ENCODE measurements at regions not wholly inside any gene's neighbourhood (a gene's known extent, or its start where the extent isn't known, plus 50 kb on each side); places are given as distances from the start of the nearest gene placed in this dataset.

DNA sequence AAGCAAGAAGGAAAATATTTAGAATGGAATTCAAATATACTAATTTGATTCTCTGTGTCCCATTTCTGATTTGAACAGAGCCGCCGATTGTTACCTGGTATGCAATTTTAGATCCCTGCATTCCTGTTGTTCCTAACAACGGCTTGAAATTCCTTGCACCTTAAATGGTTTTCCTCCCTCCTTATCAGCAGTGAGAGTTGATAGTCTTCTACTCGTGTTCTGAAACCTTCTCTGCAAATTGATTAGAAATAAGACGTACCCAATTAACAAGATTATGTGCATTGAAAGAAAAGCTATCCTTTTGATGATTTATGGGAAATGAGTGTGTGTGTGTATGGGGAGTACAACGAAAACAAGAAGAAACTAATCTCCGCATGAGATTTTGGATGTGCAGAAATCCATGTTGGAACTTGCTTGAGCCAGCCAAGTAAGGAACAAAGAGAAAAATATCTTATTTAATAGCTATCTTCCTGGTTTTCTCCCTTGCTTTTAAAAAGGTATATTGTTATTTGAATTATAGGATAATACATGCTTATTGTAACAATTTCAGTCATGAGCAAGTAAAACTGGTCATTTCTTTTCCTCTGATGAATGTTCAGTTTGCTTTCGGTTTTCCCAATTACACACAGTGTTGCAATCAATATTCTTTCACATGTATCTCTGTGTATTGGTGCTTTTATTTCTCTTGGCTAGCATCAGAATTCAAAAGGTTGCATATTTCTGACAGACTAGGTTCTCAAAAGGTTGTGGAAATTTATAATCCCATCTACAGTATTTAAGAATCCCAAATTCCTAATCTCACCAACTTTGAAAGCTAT, 211.1 kb upstream of the ACTBL2 start:
- H3K27me3 ChIP-seq (replicated peaks; ENCODE audit: insufficient read depth) = no peaks in the 10 kb centered on the region
- 48% methylated on average over 8 of the region's 8 CpGs for WGBS
- no peak for DNase-seq (ENCODE audit: low spot score)
- no peaks in the 10 kb centered on the region for H3K36me3 ChIP-seq
- no peak overlapping the region for H3K27ac ChIP-seq
- TF ChIP-seq POLR2A (IDR thresholded peaks at IDR 0.05) (no peak), POLR2AphosphoS5 (IDR thresholded peaks at IDR 0.05) (no peak)
- TF ChIP-seq, protein P1, sequence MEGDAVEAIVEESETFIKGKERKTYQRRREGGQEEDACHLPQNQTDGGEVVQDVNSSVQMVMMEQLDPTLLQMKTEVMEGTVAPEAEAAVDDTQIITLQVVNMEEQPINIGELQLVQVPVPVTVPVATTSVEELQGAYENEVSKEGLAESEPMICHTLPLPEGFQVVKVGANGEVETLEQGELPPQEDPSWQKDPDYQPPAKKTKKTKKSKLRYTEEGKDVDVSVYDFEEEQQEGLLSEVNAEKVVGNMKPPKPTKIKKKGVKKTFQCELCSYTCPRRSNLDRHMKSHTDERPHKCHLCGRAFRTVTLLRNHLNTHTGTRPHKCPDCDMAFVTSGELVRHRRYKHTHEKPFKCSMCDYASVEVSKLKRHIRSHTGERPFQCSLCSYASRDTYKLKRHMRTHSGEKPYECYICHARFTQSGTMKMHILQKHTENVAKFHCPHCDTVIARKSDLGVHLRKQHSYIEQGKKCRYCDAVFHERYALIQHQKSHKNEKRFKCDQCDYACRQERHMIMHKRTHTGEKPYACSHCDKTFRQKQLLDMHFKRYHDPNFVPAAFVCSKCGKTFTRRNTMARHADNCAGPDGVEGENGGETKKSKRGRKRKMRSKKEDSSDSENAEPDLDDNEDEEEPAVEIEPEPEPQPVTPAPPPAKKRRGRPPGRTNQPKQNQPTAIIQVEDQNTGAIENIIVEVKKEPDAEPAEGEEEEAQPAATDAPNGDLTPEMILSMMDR (IDR thresholded peaks at IDR 0.05) = no peak
- H3K4me3 ChIP-seq = no peak overlapping the region
- no peaks in the 10 kb centered on the region for H3K9me3 ChIP-seq
- no peaks in the 10 kb centered on the region for H3K4me1 ChIP-seq (replicated peaks)
- intact Hi-C loops (cut with DNase I) = no loop called here

DNA sequence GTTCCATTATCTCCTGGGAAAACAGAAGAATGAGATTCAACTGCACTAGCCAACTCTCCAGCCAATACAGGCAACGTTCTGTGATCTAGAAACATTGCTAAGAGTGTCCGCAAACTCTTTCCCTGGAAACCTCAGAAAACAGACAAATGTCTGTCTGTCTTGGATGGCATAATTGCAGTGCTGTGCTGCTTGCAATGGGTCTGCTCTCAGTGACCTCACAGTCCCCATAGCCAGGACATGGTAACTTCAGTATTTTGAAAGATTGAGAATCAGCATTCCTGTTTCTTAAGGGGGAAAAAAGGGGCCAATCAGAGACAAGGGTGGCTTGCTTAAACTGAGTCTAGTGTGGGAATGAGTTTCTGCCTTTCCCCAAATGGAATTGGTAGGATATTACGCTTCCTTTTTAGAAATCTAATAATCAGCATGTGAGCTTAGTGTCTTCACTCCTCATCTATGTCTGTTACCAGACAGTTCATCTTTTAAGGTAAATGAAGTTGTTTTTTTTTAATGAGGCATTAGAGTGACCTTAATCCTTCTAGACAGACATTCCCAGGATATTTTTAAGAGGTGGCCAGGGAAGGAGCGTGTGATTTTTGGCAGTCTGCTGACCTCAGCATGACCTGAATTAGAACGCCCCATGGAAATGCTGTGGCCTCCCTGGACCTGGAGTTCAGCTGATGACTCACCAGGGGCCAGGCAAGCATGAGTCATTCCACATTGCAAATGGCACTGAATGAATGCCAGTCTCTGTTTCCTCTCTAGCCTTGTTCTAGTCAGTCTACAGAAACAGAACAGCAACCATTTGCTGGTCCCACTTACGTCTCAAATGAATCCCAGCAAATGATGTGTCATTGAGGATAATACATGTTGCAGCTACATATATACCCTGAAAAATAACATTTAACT, 210.2 kb upstream of the ACTBL2 start:
- H3K4me1 ChIP-seq (replicated peaks) = no peaks in the 10 kb centered on the region
- intact Hi-C loops (cut with DNase I) = no loop called here
- no peaks in the 10 kb centered on the region for H3K9me3 ChIP-seq
- no peak for DNase-seq (ENCODE audit: low spot score)
- no peaks in the 10 kb centered on the region for H3K27me3 ChIP-seq (replicated peaks; ENCODE audit: insufficient read depth)
- WGBS = 70% methylated on average over 6 of the region's 6 CpGs
- TF ChIP-seq, protein P1 (IDR thresholded peaks at IDR 0.05) = no peak
- no peak for TF ChIP-seq POLR2A (IDR thresholded peaks at IDR 0.05)
- no peak for TF ChIP-seq POLR2AphosphoS5 (IDR thresholded peaks at IDR 0.05)
- no peaks in the 10 kb centered on the region for H3K36me3 ChIP-seq
- H3K27ac ChIP-seq = no peak overlapping the region
- no peak overlapping the region for H3K4me3 ChIP-seq

DNA sequence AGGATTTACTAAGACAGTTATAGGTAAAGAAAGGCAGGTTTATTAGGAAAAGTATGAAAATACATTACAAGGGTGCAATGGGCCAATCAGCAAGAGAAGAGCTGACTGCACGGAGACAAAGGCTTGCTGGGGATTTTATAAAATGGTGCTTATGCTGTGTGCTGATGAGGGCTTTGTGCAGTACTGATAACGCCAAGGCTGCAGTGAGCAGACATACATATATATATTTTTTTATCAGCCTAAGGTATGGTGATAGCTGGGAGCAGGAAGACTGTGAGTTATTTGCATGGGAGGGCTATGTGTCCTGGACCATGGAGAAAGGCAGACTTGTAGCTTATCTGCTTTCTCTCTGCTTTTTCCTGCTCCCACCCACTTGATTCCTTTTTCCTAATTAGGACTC, 208.1 kb upstream of the ACTBL2 start:
- intact Hi-C loops (cut with DNase I) = no loop called here
- no peak for DNase-seq (ENCODE audit: low spot score)
- Histone ChIP-seq H3K27me3 (replicated peaks; ENCODE audit: insufficient read depth) (no peaks in the 10 kb centered on the region), H3K9me3 (no peaks in the 10 kb centered on the region), H3K4me1 (replicated peaks) (no peaks in the 10 kb centered on the region), H3K27ac (no peak overlapping the region), H3K36me3 (no peaks in the 10 kb centered on the region), H3K4me3 (no peak overlapping the region)
- TF ChIP-seq, protein P1 (IDR thresholded peaks at IDR 0.05) = no peak
- TF ChIP-seq POLR2A (IDR thresholded peaks at IDR 0.05) (no peak), POLR2AphosphoS5 (IDR thresholded peaks at IDR 0.05) (no peak)
- WGBS = 92% methylated on average over 2 of the region's 2 CpGs

DNA sequence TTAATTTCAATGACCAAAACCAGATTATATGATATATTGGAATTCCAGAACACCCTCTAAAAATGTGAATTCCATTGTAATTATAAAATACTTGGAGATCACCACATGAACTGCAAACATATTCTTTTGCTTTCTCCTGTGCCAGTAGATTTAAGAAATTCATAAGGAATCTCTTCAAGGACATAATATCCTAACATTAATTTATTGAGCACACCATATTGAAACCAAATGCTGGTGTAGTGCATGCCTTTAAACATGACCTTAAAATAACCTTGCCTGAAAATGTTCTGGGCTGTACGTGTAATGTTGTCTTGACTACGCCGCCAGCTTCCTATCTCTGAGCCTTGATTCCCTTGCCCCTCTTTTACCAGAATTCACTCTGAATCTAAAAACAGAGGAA, 205.0 kb upstream of the ACTBL2 start:
- Histone ChIP-seq H3K9me3 (no peaks in the 10 kb centered on the region), H3K4me1 (replicated peaks) (no peaks in the 10 kb centered on the region), H3K36me3 (no peaks in the 10 kb centered on the region), H3K4me3 (no peak overlapping the region), H3K27ac (no peak overlapping the region), H3K27me3 (replicated peaks; ENCODE audit: insufficient read depth) (no peaks in the 10 kb centered on the region)
- intact Hi-C loops (cut with DNase I) = no loop called here
- TF ChIP-seq POLR2AphosphoS5 (IDR thresholded peaks at IDR 0.05) = no peak
- TF ChIP-seq, protein P1 (IDR thresholded peaks at IDR 0.05) = no peak
- no peak for TF ChIP-seq POLR2A (IDR thresholded peaks at IDR 0.05)
- 90% methylated on average over 3 of the region's 3 CpGs for WGBS
- DNase-seq (ENCODE audit: low spot score) = no peak
